ENCODE measurements at regions not wholly inside any gene's neighbourhood (a gene's known extent, or its start where the extent isn't known, plus 50 kb on each side); places are given as distances from the start of the nearest gene placed in this dataset.
"Not testable (repeated sequence)": the region's sequence is repeated elsewhere in the genome, so short reads cannot be mapped to it uniquely, and the experiment has no call there.

- TF ChIP-seq CREB1 (CRISPR knock-in tag; IDR thresholded peaks at IDR 0.05; ENCODE audit: low read depth); CTCF (conservative IDR thresholded peaks at IDR 0.05; ENCODE audit: low read depth in 2 of 2); EZH2 (IDR thresholded peaks at IDR 0.05; ENCODE audit: low read depth, unreplicated experiment); REST (IDR thresholded peaks at IDR 0.05; ENCODE audit: unreplicated experiment); EZH2phosphoT487 (IDR thresholded peaks at IDR 0.05; ENCODE audit: unreplicated experiment); POLR2AphosphoS5 (IDR thresholded peaks at IDR 0.05; ENCODE audit: low read depth); JUNB (IDR thresholded peaks at IDR 0.05; ENCODE audit: unreplicated experiment); NANOG (IDR thresholded peaks at IDR 0.05; ENCODE audit: borderline replicate concordance); ZNF462 (CRISPR knock-in tag; IDR thresholded peaks at IDR 0.05): not testable (repeated sequence)
Measured at GRCh38 chr6:61107914-61108313, 1178.1 kb downstream of the KHDRBS2 start.

Data from GM23338 (cell line).